Activated CD4-positive, alpha-beta T cell treated with anti-CD3 and anti-CD28 coated beads, Interleukin-2, amount 50 U/mL, for 16 hours (primary cell): ENCODE measurements at regions not wholly inside any gene's neighbourhood (a gene's known extent, or its start where the extent isn't known, plus 50 kb on each side); places are given as distances from the start of the nearest gene placed in this dataset.
"Not testable (repeated sequence)": the region's sequence is repeated elsewhere in the genome, so short reads cannot be mapped to it uniquely, and the experiment has no call there.

Experiments used
- DNase-seq: peaks from one replicate; pipeline ENCODE4 v3.0.0-alpha.2; 2020

DNA sequence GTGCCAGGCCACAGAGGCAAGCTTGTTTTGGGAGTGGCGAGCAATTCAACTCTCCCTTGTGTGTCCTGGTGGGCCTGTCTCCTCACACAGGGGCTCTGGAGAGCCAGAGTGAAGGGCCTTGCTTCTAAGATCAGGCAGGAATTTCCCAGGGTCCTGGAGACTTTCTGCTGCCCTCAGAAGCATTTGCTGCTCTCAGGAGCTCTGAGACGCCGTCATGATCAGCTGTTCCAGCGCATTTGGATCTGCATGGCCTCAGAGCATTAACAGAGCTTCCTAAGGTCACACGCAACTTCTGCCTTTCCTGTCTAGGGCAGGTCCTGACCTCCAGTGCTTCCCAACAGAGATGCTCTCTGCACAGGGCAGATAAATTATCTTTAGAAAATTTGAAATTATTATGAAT lies 52.2 kb upstream of the C10orf90 start:
- no peak for DNase-seq

DNA sequence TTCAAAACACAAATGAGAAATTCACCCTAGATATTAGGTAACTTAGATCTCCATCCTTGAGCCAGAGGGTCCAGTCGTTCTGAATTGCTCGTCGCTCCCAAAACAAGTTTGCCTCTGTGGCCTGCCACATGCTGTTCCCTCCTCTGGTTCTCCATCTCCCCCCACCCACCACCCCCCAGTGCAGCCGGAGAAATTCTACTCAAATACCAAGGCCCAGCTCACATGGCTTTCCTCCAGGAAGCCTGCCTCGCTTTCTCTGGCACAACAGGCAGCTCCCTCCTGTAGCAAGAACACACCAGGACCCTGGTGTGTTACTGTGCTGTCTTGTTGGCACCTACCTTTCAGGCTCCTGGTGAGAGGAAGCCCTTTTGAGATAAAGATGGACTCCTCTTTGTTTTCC lies 52.7 kb upstream of the C10orf90 start:
- no peak for DNase-seq

DNA sequence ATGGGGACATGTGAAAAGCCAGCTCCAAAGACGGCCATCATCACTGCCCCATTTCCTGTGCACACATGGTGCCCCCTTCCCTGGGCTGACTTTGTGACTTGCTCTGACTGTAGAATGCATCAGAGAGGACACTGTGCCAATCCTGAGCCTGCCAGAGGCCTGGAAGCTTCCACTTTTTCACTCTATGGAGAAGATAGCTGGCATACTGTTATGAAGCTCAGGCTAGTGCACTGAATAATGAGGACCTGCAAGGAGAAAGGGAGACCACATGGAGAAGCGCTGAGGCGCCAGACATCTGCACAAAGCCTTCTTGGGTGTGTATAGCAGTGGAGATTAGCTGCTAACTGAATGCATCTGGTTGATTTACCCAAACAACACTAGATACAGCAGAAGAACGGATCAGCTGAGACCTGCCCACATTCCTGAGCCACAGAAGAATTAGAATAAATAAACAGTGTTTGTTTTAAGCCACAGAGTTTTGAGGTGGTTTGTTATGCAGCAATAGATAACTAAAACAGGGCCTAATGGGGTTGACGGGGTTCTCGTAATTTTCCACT lies 58.9 kb upstream of the C10orf90 start:
- no peak for DNase-seq

DNA sequence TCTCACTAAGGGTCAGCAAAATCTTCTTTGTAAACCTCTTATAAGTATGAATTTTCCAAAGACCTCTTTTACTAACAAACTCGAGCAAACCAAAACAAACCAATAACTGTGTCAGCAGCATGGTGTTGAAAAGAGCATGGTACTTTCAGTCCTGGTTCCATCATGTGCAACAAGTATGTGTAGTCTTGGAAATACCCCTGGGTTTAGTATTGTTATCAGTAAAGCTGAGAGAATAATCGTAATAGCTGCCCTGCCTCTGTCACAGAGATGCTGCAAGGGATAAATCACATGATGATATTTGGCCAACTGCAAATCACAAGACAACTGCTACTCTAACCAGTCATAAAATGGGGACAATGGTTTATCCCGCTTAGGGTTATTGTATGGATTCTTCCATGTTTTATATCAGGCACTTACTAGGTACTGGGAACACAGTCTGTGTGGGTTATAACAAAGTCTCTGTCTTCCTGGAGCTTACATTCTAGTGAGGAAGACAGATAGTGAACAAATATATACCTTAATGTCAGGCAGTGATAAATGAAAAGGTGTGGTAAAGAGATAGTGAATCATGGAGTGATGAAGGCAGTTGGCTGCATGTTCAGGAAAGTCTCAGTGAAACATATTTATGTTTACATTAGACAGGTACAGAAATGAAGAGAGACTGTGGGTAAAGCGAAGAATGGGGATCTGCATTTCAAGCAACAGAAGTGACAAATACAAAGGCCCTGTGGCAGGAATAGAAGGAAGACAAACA lies 60.5 kb upstream of the C10orf90 start:
- no peak for DNase-seq

DNA sequence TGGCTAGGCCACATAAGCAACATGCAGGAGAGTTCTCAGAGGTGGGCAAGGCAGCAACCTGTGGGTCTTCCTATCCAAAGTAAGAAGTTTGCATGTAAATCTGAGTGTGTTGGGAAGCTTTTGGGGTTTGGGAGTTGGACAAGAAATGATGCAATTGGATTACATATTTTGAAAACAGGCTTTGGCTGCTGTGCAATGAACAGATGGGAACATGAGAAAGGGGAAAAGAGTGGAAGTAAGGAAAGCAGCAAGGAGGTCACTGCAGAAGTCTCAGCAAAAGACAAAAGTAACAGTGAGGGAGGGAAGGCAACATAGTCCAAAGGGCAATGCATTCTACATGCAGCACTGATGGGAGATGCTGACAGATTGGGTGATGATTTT lies 61.1 kb upstream of the C10orf90 start:
- no peak for DNase-seq

DNA sequence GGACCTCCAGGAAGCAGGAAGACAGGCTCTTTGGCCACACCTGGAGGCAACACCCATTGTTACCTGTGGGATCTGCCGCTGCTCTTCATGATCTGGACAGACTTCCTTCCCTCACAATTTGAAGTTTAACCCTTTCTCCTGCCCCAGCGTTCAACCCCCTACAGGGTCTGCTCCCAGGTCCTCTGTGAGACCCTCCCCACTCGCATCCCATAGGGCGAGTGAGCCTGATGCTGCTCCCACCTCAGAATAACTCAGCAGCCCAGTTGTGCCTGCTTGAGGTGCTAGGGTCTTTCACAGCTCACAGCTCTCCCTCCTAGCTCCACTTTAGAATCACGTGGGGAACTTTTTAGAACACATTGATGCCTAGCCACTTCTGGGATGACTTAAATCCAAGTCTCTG lies 61.8 kb upstream of the C10orf90 start:
- no peak for DNase-seq

DNA sequence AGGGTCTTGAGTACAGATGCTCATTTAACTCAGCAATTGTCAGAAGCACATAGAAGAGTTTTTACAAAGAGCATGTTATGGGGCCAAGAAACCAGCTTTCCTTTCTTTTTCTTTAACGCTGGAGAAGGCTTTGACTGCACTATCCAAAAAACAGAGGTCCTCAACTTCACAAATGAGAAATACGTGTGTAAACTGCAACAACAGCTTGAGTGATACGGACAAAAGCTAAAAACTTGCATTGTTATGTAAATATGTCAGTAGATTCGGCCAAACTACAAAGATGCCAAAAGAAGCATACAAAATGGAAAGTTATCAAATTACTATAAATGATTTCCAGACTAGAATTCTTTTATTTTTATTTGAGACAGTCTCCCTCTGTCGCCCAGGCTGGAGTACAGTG lies 62.4 kb upstream of the C10orf90 start:
- no peak for DNase-seq

DNA sequence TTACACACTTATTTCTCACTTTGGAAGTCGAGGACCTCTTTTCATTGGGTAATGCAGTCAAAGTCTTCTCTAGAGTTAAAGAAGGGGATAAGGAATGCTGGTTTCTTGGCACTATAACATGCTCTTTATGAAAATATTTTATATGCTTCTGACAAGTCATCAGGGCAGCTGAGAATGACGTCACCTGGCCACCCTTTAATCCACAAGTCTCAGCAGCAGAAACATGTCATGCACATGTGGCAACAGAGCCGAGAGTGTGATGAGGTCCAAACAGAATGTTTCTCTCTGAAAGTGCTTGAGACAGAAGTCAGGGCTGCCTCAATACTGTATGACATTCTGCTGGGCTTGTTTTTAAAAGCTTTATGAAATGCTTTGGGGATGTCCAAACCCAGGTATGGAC lies 63.5 kb upstream of the C10orf90 start:
- DNase-seq = no peak

DNA sequence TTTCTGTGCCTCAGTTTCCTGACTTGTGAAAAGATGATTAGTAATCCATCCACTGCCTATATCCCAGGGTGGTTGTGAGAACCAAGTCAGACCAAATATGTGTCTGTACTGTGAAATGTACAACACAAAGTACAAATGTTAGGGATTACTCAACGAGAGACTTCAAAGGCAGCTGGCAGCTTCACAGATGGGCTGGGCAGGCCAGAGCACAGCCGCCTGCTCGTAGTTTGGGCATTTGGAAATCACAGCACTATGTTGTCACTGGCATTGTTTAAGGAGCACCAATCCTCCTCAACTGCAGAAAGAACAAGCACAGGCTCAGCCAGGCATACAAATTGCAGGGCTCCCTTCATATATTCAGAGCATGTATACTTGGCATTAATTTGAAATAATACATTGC lies 64.5 kb upstream of the C10orf90 start:
- DNase-seq = no peak

DNA sequence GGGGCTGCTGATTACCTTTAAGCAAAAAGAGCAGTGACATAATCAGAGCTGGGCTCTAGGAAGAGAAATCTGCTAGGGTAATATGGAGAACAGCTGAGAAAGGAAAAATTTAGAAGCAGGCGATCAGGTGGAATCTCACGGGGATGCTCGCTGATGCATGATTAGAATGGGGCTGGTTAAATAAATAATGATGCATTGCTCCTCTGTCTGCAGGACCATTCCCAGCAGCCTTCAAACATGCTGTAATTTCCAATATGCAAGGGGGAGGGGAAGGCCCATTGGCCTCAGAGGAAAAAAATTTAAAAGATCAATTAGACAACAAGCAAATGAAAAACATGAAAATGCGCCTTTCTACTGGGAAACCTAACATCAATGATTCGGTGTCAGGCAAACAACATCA lies 65.6 kb upstream of the C10orf90 start:
- DNase-seq = no peak

DNA sequence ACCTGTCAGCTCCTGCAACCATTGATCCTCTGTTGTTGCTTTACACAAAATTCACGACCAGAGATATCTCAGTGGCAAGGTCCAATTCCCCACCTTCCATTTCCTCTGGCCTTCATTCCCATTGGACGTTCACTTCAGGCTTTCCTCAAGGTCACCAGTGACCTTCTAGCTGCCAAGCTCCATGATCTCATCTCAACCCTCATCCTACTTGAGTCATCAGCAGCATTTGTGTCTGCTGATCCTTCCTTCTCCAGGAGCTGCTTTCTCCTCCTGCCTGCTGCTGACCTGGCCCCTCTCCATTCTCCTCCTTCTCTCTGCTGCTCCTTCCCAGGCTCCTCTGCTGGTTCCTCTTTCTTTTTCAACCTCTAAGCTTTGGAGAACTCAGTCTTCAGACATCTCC lies 66.2 kb upstream of the C10orf90 start:
- no peak for DNase-seq

DNA sequence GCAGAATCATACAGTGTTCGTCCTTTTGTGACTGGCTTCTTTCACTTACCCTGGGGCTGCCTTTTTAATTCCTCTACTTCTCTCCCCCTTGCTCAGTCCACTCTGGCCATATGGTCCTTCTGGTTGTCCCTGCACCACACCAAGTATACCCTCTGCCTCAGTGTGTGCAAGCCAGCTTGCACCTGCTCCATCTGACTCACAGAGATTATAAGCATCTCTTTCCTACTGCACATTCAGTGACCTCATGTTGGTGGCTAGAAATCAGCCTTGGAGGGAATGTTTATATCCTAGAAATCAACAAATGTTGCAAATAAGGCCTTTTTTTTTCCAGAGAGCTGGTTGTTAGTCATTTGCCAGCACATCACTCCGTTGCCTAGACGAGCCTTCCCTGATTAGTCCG lies 67.5 kb upstream of the C10orf90 start:
- no peak for DNase-seq

DNA sequence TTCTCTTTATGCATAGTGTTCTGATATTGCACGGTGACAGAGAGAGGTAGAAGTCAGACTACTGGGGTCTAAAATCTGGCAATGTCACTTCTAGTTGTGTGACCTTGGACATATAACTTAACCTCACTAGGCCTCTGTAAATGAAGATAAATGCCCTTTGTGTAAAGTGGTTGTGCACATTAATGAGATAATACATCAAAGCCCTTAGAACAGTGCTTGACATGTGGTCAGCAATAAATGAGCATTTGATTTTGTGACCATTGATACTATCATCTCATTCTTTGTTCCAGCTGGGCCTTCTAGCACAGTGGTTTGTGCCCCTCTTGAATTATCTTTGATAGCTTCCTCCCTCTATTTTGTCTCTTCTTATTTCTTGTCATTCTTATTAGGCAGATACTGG lies 74.1 kb upstream of the C10orf90 start:
- no peak for DNase-seq

DNA sequence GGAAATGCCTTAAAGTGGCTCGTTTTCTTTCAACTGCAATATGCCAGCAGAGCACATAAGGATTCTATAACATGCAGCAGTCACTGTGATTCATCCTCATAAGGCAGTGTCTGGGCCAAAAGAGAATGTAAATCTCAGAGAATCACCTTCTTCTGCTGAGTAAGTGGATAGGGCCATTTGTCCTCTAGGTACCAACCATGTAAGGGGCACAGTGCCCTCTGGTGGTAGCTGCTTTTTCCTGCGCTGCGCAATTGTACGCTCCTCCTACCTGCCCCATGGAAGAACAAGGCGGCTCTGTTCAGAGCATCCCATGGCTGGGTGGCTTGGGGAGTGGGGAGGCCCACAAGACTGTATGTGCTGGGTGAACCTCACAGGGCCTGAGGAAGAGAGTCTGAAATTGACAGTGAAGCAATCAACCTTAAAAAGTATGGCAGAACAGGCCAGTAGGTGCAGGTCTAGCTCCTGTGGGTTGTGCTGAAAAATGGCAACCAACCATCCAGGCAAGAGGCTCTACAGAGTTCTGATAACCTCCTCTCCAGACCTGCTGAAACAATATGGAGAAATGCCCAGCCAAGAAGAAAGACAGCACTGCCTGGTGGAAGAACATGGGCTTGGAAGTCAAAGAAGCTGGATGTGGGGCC lies 78.6 kb upstream of the C10orf90 start:
- DNase-seq = peak; percentile 54

DNA sequence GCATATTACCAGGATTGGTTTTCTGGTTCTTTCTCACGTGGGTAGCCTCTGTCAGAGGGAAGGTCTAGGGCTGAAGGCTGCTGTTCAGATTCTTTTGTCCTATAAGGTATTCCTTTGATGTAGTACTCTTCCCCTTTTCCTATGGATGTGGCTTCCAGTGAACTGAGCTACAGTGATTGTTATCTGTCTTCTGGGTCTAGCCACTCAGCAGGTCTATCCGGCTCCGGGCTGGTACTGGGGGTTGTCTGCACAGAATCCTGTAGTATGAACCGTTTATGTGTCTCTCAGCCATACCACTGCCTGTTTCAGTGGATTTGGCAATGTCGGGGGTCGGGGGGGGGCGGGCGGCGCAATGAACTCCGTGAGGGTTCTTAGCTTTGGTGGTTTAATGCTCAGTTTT lies 84.5 kb upstream of the C10orf90 start:
- DNase-seq = no peak

DNA sequence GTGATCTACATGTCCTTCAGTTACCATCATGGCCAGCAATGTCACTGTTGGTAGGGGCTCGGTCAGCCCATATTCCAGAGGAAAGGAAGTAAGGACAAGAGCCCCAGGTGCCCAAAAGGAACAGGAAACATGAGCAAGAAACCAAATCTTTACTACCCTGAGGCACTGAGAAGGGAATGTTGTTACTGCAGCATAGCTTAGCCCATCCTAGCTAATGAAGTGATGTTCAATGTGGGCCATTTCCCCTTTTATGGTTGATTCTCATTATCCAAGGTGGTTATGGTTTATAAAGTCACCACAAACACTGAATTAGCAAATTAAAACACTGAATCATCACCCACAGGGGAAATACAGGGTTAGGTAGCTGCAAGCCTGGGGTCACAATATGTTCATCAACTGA lies 88.4 kb upstream of the C10orf90 start:
- DNase-seq = no peak

DNA sequence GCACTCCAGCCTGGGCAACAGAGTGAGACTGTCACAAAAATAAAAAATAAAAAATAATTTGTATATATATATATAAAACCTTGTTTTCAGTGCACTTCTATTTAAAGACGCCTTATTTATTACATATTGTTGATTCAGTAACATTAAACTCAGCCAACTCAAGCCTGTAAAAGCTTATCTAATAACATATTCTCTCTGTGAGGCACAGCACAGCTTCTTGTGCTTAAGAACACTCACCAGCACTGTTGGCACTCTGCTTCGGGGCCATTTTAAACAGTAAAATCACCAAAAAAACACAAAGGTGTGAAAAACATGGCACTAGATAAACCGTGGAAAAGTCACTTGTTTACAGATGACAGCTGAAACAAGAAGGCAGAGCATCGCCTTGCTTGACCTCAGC lies 89.0 kb upstream of the C10orf90 start:
- no peak for DNase-seq

DNA sequence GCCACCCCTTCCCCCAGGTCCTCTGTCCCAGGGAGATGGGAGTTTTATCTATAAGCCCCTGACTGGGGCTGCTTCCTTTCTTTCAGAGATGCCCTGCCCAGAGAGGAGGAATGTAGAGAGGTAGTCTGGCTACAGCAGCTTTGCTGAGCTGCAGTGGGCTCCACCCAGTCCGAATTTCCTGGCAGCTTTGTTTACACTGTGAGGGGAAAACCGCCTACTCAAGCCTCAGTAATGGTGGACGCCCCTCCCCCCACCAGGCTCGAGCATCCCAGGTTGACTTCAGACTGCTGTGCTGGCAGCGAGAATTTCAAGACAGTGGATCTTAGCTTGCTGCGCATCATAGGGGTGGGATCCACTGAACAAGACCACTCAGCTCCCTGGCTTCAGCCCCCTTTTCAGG lies 96.2 kb upstream of the C10orf90 start:
- DNase-seq = not testable (repeated sequence)

DNA sequence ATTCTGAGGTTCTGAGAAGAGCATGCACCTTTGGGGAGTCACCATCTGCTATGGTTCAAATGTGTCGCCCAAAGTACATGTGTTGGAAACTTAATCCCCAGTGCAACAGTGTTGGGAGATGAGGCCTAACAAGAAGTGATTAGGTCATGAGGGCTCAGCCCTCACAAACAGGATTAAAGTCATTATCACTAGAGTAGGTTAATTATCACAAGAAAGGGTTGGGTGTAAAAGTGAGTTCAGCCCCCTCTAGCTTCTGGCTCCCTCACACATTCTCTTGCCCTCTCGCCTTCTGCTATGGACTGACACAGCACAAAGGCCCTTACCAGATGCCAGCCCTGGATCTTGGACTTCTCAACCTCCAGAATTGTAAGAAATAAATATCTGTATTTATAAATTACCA lies 100.3 kb upstream of the C10orf90 start:
- no peak for DNase-seq

DNA sequence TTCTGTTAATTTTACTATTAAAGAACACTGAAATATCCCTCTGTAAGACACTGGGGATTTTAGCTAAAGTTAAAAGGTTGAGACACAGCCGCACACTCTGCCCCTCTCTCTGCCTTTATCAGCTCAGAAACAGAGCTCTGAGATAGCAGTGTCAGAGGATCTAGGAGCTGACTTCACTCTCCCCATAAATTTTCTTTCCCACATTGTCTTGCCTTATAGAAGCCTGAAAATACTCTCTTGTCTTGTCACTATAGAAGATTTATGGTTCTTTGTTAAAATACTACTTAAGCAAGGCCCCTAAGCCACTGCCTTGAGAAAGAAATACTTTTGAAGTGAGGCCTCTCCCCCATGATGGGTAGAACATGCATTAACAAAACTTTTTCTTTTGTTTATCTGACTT lies 105.7 kb upstream of the C10orf90 start:
- DNase-seq = no peak

DNA sequence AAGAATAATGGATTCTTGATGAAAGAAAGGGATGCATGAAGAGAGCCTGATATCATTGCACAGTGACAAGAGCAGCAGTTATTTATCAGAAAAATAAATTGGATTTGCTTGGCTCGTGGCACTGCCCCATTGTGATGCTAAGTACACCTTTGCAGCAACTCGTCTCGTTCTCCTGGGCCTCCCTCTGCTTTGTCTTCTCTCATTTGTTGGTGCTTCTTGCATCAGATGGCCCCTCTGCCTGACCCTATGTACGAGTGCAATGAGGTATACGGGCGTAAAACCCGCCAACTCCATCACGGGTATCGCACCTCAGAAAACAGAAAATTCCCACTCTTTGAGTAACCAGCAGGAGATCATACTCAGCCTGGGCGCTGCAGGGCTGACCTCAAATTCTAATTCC lies 107.2 kb upstream of the C10orf90 start:
- no peak for DNase-seq

DNA sequence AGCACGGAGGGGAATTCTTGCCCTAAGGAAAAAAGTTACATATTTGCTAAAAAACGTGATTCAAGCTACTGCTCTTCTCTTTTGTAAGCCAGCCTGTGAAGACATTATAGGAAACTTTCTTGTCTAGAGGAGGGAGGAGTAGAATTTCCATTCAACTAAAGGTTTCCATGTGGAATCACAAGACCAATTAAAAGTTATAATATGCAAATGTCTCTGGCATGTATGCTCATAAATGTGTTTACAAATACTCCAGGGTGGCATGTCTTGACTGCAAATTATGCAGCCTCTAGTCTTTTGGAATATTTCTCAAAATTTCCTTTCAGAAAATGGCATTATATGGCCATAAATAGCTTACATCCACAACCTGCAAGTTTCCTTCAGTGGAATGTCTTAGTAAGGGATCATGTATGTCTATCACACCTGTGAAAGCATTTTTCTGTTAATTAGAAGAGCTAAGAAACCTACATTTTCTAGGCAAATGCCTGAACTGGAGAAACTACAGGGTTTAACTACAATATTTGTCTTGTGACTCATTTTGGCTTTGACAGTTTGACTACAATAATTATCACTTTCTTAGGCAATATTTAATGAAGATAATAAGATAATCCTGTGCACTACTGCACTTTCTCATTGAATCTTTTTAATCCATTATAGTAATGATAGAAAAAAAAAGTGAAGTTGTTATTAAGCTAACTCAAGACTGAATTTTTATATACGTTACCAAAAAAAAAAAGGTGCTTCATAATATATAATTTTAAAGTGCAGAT lies 111.1 kb upstream of the C10orf90 start:
- no peak for DNase-seq

DNA sequence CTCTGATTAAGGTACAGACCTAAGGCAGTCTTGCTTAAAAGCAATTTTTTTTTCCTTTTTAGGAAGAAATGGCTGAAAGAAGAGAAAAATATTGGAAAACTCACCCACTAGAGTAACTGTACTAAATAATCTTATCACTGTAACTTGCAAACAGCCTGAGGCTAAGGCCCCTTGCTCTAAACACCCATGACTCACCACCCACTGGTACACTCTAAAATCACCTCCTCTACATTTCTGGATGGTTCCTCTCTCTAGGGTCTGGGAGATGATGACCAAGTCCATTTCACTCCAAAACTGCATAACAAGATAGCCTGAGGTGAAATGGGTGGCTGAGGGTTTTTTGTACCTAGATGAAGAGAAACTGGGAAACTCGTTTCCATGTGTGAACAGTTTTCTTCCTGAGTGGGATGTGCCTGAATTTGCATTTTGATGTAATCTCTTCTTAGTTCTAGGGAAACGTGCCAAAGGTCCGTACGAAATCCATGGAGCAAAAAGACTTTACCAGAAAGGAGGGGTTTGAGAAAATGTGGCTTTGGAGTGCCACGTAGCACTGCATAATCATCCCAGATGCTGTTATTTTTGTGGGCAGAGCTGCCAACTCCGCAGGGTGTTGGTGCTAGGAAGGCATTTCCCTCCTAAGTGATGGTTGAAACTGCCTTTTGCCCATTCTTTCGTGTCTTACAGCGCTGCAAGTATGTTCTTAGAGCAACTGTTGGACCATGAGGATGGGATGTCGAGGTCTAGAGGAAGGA lies 113.5 kb upstream of the C10orf90 start:
- DNase-seq = no peak
